ENCODE measurements at regions not wholly inside any gene's neighbourhood (a gene's known extent, or its start where the extent isn't known, plus 50 kb on each side); places are given as distances from the start of the nearest gene placed in this dataset.
"Not testable (repeated sequence)": the region's sequence is repeated elsewhere in the genome, so short reads cannot be mapped to it uniquely, and the experiment has no call there.

DNA sequence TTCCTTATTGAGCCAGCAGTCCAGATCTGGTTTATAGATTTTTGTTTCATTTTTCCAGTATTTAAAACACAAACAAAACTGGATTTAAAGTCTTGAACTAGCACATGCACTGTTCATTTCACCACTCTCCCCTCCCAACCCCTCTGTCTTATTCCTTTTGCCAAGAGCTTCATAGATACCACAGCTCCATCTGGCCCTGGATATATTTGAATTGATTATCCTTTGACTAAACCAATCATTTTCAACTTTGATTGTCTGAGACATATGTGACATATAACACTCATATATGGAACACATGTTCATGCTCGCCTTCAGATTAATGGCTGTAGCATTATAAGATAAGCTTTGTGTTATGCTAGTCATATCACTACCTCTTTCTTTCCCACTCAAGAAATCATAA lies 376.6 kb upstream of the NAALADL2 start:
- intact Hi-C loops (cut with DNase I; ENCODE audit: low total_unique reads): no loop called here
- no peaks in the 10 kb centered on the region for H3K4me1 ChIP-seq
- no peaks in the 10 kb centered on the region for H3K36me3 ChIP-seq
- no peaks in the 10 kb centered on the region for H3K9me3 ChIP-seq
- no peak overlapping the region for H3K4me3 ChIP-seq
- TF ChIP-seq, protein P1, sequence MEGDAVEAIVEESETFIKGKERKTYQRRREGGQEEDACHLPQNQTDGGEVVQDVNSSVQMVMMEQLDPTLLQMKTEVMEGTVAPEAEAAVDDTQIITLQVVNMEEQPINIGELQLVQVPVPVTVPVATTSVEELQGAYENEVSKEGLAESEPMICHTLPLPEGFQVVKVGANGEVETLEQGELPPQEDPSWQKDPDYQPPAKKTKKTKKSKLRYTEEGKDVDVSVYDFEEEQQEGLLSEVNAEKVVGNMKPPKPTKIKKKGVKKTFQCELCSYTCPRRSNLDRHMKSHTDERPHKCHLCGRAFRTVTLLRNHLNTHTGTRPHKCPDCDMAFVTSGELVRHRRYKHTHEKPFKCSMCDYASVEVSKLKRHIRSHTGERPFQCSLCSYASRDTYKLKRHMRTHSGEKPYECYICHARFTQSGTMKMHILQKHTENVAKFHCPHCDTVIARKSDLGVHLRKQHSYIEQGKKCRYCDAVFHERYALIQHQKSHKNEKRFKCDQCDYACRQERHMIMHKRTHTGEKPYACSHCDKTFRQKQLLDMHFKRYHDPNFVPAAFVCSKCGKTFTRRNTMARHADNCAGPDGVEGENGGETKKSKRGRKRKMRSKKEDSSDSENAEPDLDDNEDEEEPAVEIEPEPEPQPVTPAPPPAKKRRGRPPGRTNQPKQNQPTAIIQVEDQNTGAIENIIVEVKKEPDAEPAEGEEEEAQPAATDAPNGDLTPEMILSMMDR (IDR thresholded peaks at IDR 0.05): no peak
- no peak for TF ChIP-seq POLR2A (IDR thresholded peaks at IDR 0.05)
- no peak overlapping the region for H3K27ac ChIP-seq
- no peak for DNase-seq (ENCODE audit: low spot score in 2 of 2)
- H3K27me3 ChIP-seq: no peaks in the 10 kb centered on the region

DNA sequence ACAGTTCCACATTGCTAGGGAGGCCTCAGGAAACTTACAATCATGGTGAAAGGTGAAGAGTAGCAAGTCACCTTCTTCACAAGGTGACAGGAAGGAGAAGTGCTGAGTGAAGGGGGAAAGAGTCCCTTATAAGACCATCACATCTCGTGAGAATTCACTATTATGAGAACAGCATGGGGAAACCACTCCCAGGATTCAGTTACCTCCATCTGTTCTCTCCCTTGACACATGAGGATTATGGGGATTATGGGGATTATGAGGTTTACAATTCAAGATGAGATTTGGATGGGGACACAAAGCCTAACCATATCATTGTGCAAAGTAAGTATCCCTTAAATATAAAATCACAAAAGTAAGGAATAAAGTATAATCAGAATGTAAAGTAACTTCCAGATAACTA lies 375.9 kb upstream of the NAALADL2 start:
- no peak overlapping the region for H3K4me3 ChIP-seq
- no peaks in the 10 kb centered on the region for H3K27me3 ChIP-seq
- H3K27ac ChIP-seq: no peak overlapping the region
- H3K9me3 ChIP-seq: no peaks in the 10 kb centered on the region
- intact Hi-C loops (cut with DNase I; ENCODE audit: low total_unique reads): no loop called here
- TF ChIP-seq, protein P1 (IDR thresholded peaks at IDR 0.05): no peak
- no peak for TF ChIP-seq POLR2AphosphoS5 (IDR thresholded peaks at IDR 0.05)
- no peak for TF ChIP-seq POLR2A (IDR thresholded peaks at IDR 0.05)
- H3K36me3 ChIP-seq: no peaks in the 10 kb centered on the region
- H3K4me1 ChIP-seq: no peaks in the 10 kb centered on the region
- no peak for DNase-seq (ENCODE audit: low spot score in 2 of 2)

DNA sequence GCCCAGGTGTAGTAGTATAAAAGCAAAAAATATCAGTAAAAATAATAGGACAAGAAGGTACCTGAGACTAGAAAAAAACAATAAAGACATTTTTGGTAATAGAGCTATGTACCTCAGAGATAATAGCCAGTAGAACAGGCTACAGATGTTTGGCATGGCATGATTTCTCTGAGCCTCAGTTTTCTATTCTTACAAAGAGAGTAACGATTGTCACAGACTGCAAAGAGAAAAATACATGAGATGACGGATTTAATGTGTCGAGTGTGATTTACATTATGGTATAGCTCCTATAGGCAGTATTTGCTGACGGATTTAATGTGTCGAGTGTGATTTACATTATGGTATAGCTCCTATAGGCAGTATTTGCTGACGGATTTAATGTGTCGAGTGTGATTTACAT lies 375.3 kb upstream of the NAALADL2 start:
- H3K36me3 ChIP-seq; H3K4me3 ChIP-seq; H3K27me3 ChIP-seq; H3K27ac ChIP-seq; H3K9me3 ChIP-seq; DNase-seq (ENCODE audit: low spot score in 2 of 2); intact Hi-C loops (cut with DNase I; ENCODE audit: low total_unique reads); H3K4me1 ChIP-seq: not testable (repeated sequence)

DNA sequence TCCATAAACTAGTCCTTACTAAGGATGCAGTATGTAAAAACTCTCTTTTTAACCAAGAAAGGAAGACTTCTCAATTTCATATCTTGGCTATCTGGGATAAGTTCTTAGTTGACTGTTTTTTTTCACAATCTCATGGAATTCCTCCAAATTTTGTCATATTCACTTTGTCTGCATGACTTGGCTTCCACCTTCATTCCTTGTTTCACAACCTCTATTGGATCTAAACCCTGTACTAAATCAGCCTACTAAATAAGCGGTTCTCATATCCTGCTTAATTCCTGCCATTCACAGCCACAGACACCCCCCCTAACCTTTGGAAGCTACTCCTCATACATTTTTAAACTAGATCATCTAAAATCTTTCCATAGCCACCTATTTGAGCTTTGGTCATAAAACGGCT lies 370.6 kb upstream of the NAALADL2 start:
- no peak for TF ChIP-seq POLR2A (IDR thresholded peaks at IDR 0.05)
- intact Hi-C loops (cut with DNase I; ENCODE audit: low total_unique reads): no loop called here
- H3K27ac ChIP-seq: no peak overlapping the region
- peaks cover 0 to 4% of the 10 kb centered on the region in 2 donors for H3K9me3 ChIP-seq
- no peaks in the 10 kb centered on the region for H3K4me1 ChIP-seq
- no peaks in the 10 kb centered on the region for H3K36me3 ChIP-seq
- no peak for DNase-seq (ENCODE audit: low spot score in 2 of 2)
- no peaks in the 10 kb centered on the region for H3K27me3 ChIP-seq
- no peak overlapping the region for H3K4me3 ChIP-seq

DNA sequence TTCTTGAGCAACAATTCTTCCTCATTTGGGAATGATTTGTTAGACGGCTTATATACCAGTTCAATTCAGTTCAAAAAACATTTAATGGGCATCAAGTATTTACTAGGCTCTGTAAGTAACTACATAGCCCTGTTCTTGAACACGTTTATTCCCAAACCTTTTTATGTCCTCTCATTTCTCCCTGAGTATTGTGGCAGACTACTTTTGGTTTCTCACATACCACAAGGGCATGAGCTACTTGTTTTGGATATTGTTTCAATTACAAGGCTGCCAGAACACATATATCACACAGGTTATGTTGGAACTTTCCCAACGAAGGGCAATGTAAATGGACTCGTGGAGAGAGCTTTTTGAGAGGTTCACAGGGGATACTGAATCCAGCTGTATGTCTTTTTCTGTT lies 363.8 kb upstream of the NAALADL2 start:
- no peak for TF ChIP-seq POLR2AphosphoS5 (IDR thresholded peaks at IDR 0.05)
- TF ChIP-seq POLR2A (IDR thresholded peaks at IDR 0.05): no peak
- TF ChIP-seq, protein P1 (IDR thresholded peaks at IDR 0.05): no peak
- Histone ChIP-seq H3K4me3 (no peak overlapping the region), H3K36me3 (no peaks in the 10 kb centered on the region), H3K9me3 (no peaks in the 10 kb centered on the region), H3K27ac (no peak overlapping the region), H3K27me3 (no peaks in the 10 kb centered on the region), H3K4me1 (no peaks in the 10 kb centered on the region)
- DNase-seq (ENCODE audit: low spot score in 2 of 2): no peak
- intact Hi-C loops (cut with DNase I; ENCODE audit: low total_unique reads): no loop called here

DNA sequence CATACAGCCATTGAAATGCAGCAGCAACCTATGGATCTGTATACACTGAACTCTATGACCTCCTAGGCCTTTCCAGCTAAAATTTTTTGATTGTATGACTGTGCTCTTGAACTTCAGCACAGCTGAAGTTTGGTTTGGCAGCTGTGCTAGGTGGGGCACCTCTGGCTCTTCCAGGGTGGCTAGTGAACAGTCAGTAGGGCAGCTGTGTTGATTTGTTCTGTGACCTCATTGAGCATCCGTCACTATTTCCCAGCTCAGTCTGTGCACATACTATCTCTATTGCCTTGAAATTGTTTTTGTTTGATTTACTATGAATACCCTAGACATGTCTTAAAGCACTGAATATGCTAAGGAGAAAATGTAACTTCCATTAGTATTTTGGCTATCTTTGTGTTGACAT lies 363.2 kb upstream of the NAALADL2 start:
- no peaks in the 10 kb centered on the region for H3K9me3 ChIP-seq
- DNase-seq (ENCODE audit: low spot score in 2 of 2): no peak
- H3K4me3 ChIP-seq: no peak overlapping the region
- no peaks in the 10 kb centered on the region for H3K4me1 ChIP-seq
- TF ChIP-seq POLR2A (IDR thresholded peaks at IDR 0.05): no peak
- TF ChIP-seq POLR2AphosphoS5 (IDR thresholded peaks at IDR 0.05): no peak
- intact Hi-C loops (cut with DNase I; ENCODE audit: low total_unique reads): no loop called here
- no peaks in the 10 kb centered on the region for H3K36me3 ChIP-seq
- no peaks in the 10 kb centered on the region for H3K27me3 ChIP-seq
- no peak overlapping the region for H3K27ac ChIP-seq

DNA sequence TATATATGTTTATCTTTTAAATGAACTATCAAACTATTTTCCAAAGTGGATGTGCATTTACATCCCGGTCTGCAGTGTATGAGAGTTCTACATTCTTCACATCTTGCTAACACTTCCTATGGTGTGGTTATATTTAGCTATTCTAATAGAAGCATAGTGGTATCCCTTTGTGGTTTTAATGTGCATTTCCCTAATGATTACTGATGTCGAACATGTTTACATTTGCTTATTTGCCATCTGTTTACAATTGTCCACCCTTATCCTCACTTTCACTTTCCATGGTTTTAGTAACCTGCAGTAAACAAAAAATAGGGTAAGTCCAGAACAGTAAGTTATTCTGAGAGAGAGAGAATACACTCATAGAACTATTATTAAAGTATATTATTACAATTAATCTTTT lies 360.5 kb upstream of the NAALADL2 start:
- Histone ChIP-seq H3K9me3 (no peaks in the 10 kb centered on the region), H3K27ac (no peak overlapping the region), H3K27me3 (no peaks in the 10 kb centered on the region), H3K36me3 (no peaks in the 10 kb centered on the region), H3K4me1 (no peaks in the 10 kb centered on the region), H3K4me3 (no peak overlapping the region)
- intact Hi-C loops (cut with DNase I; ENCODE audit: low total_unique reads): no loop called here
- DNase-seq (ENCODE audit: low spot score in 2 of 2): no peak
- no peak for TF ChIP-seq POLR2AphosphoS5 (IDR thresholded peaks at IDR 0.05)
- no peak for TF ChIP-seq POLR2A (IDR thresholded peaks at IDR 0.05)
- TF ChIP-seq, protein P1 (IDR thresholded peaks at IDR 0.05): no peak
